Liver (tissue), 3 donors: ENCODE measurements at regions not wholly inside any gene's neighbourhood (a gene's known extent, or its start where the extent isn't known, plus 50 kb on each side); places are given as distances from the start of the nearest gene placed in this dataset.

Experiments used
- EGR1 ChIP-seq, 2 donors: IDR thresholded peaks; 2 replicates each; pipeline ENCODE4 v1.6.1; 2016 to 2018; ENCODE audit warnings: antibody characterized with exemption in 2 of 2, low read depth in 2 of 2
- FOXA1 ChIP-seq: IDR thresholded peaks from 2 replicates; pipeline ENCODE4 v1.6.1; 2016; ENCODE audit warnings: antibody characterized with exemption
- GABPA ChIP-seq, 2 donors: IDR thresholded peaks in 1 of 2; conservative IDR thresholded peaks in 1 of 2; 2 replicates each; pipeline ENCODE4 v1.6.1; 2016; ENCODE audit warnings: antibody characterized with exemption in 2 of 2, mild to moderate bottlenecking in 1 of 2, moderate library complexity in 1 of 2
- HNF4A ChIP-seq, 2 donors: conservative IDR thresholded peaks; 2 replicates each; pipeline ENCODE4 v1.6.1; 2016; ENCODE audit warnings: antibody characterized with exemption in 2 of 2, mild to moderate bottlenecking in 2 of 2
- RAD21 ChIP-seq, 2 donors: IDR thresholded peaks; 2 replicates each; pipeline ENCODE4 v1.6.1; 2016; ENCODE audit warnings: antibody characterized with exemption in 2 of 2, mild to moderate bottlenecking in 2 of 2
- SP1 ChIP-seq: IDR thresholded peaks from 2 replicates; pipeline ENCODE4 v1.6.1; 2018; ENCODE audit warnings: antibody characterized with exemption, mild to moderate bottlenecking
- TAF1 ChIP-seq: conservative IDR thresholded peaks from 2 replicates; pipeline ENCODE4 v1.6.1; 2016; ENCODE audit warnings: antibody characterized with exemption, mild to moderate bottlenecking
- TF ChIP-seq, protein P1 (sequence below): fragments of 150-350 bp; IDR thresholded peaks from 2 replicates; pipeline ENCODE4 v1.5.1; 2017; ENCODE audit warnings: improper control_type of control experiment, low read depth, low read length; ENCODE audit not compliant: missing input control
- TF ChIP-seq, protein P2 (sequence below): IDR thresholded peaks from 2 replicates; pipeline ENCODE4 v1.6.1; 2016; ENCODE audit warnings: antibody characterized with exemption
- donor health status: healthy.
- donor health status: healthy.

DNA sequence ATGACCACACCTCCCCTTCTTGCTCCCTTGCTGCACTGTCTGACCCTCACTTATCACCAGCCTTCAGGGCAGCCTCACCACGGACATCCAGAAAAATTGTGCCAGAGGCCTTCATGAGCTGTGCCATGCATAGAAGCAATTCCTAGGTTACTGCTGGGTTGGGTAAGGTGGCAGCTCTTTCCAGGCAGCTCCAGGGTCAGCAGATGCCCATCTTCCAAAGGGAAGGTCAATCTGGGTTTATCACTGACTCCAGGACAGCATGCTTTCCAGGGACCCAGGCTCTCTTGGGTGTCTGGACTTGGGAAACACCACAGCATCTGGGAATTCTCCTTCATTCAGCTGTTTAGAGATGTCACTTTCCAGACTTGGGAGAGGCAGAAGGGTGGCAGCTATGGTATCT, 188.9 kb upstream of the CXCL12 start:
- TF ChIP-seq, protein P1, sequence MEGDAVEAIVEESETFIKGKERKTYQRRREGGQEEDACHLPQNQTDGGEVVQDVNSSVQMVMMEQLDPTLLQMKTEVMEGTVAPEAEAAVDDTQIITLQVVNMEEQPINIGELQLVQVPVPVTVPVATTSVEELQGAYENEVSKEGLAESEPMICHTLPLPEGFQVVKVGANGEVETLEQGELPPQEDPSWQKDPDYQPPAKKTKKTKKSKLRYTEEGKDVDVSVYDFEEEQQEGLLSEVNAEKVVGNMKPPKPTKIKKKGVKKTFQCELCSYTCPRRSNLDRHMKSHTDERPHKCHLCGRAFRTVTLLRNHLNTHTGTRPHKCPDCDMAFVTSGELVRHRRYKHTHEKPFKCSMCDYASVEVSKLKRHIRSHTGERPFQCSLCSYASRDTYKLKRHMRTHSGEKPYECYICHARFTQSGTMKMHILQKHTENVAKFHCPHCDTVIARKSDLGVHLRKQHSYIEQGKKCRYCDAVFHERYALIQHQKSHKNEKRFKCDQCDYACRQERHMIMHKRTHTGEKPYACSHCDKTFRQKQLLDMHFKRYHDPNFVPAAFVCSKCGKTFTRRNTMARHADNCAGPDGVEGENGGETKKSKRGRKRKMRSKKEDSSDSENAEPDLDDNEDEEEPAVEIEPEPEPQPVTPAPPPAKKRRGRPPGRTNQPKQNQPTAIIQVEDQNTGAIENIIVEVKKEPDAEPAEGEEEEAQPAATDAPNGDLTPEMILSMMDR = no peak
- TF ChIP-seq, protein P2, sequence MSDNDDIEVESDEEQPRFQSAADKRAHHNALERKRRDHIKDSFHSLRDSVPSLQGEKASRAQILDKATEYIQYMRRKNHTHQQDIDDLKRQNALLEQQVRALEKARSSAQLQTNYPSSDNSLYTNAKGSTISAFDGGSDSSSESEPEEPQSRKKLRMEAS = no peak
- TF ChIP-seq FOXA1 (no peak), EGR1 (IDR thresholded peaks at IDR 0.05; ENCODE audit: low read depth in 2 of 2) (no peak), TAF1 (no peak), GABPA (IDR thresholded peaks at IDR 0.05 in 1 of 2, conservative IDR thresholded peaks at IDR 0.05 in 1 of 2) (no peak), SP1 (no peak), HNF4A (conservative IDR thresholded peaks at IDR 0.05) (no peak), RAD21 (IDR thresholded peaks at IDR 0.05) (no peak)
